SK-N-SH treated with all-trans-retinoic acid at 6 μM for 48 hours (cell line): ENCODE measurements at regions not wholly inside any gene's neighbourhood (a gene's known extent, or its start where the extent isn't known, plus 50 kb on each side); places are given as distances from the start of the nearest gene placed in this dataset.

Experiments
- ATAC-seq: fragments of 200-7000 bp; cut with Tn5 transposase; 3 replicates; pipeline ENCODE4 v1.9.1; 2020; ENCODE audit warnings: mild to moderate bottlenecking, moderate library complexity
- ARNTL ChIP-seq: fragments of 450-650 bp; formaldehyde crosslinking; IDR thresholded peaks from 2 replicates; pipeline ENCODE4 v1.5.0; 2020; ENCODE audit warnings: low read depth, mild to moderate bottlenecking, moderate library complexity, borderline replicate concordance
- BACH2 ChIP-seq: fragments of 250-450 bp; sonication (Bioruptor Pico); IDR thresholded peaks from 2 replicates; pipeline ENCODE4 v1.9.0; 2021; ENCODE audit warnings: mild to moderate bottlenecking, borderline replicate concordance
- CREB5 ChIP-seq: fragments of 250-450 bp; sonication (Bioruptor Pico); IDR thresholded peaks from 2 replicates; pipeline ENCODE4 v1.5.1; 2020; ENCODE audit warnings: low read depth, mild to moderate bottlenecking, moderate library complexity
- CSDC2 ChIP-seq: fragments of 250-450 bp; sonication (Bioruptor Pico); IDR thresholded peaks from 2 replicates; pipeline ENCODE4 v1.5.0; 2020; ENCODE audit warnings: mild to moderate bottlenecking, moderate library complexity
- ESRRG ChIP-seq: fragments of 250-450 bp; sonication (Bioruptor Pico); IDR thresholded peaks from 2 replicates; pipeline ENCODE4 v1.6.1; 2021; ENCODE audit warnings: mild to moderate bottlenecking
- GLIS3 ChIP-seq: fragments of 250-450 bp; sonication (Bioruptor Pico); IDR thresholded peaks from 2 replicates; pipeline ENCODE4 v1.5.0; 2020; ENCODE audit warnings: mild to moderate bottlenecking, moderate library complexity
- ISL1 ChIP-seq: fragments of 250-450 bp; sonication (Bioruptor Pico); IDR thresholded peaks from 2 replicates; pipeline ENCODE4 v2.1.2; 2022; ENCODE audit warnings: mild to moderate bottlenecking, moderate library complexity
- PATZ1 ChIP-seq: fragments of 250-450 bp; sonication (Bioruptor Pico); IDR thresholded peaks from 2 replicates; pipeline ENCODE4 v1.8.0; 2020; ENCODE audit warnings: mild to moderate bottlenecking, moderate library complexity, borderline replicate concordance
- POU6F1 ChIP-seq: fragments of 250-450 bp; sonication (Bioruptor Pico); IDR thresholded peaks from 2 replicates; pipeline ENCODE4 v1.8.0; 2021; ENCODE audit warnings: low read depth, mild to moderate bottlenecking, moderate library complexity, borderline replicate concordance
- PPARA ChIP-seq: fragments of 250-450 bp; sonication (Bioruptor Pico); IDR thresholded peaks from 2 replicates; pipeline ENCODE4 v1.5.0; 2020; ENCODE audit warnings: mild to moderate bottlenecking, borderline replicate concordance
- SNAI2 ChIP-seq: fragments of 250-450 bp; sonication (Bioruptor Pico); IDR thresholded peaks from 2 replicates; pipeline ENCODE4 v1.5.0; 2020; ENCODE audit warnings: mild to moderate bottlenecking, moderate library complexity
- TCF4 ChIP-seq: fragments of 250-450 bp; sonication (Bioruptor Pico); IDR thresholded peaks from 2 replicates; pipeline ENCODE4 v1.8.0; 2021; ENCODE audit warnings: mild to moderate bottlenecking, moderate library complexity, borderline replicate concordance
- TOX ChIP-seq: fragments of 250-450 bp; sonication (Bioruptor Pico); IDR thresholded peaks from 2 replicates; pipeline ENCODE4 v1.8.0; 2021; ENCODE audit warnings: mild to moderate bottlenecking, moderate library complexity, borderline replicate concordance
- TSHZ2 ChIP-seq: fragments of 250-450 bp; sonication (Bioruptor Pico); IDR thresholded peaks from 2 replicates; pipeline ENCODE4 v1.5.0; 2020; ENCODE audit warnings: mild to moderate bottlenecking, moderate library complexity
- ZFP3 ChIP-seq: fragments of 250-450 bp; sonication (Bioruptor Pico); IDR thresholded peaks from 2 replicates; pipeline ENCODE4 v1.5.0; 2020; ENCODE audit warnings: mild to moderate bottlenecking, moderate library complexity
- ZFP30 ChIP-seq: fragments of 450-650 bp; formaldehyde crosslinking; IDR thresholded peaks from 2 replicates; pipeline ENCODE4 v1.5.0; 2022; ENCODE audit warnings: mild to moderate bottlenecking, moderate library complexity
- ZNF565 ChIP-seq: fragments of 450-650 bp; formaldehyde crosslinking; conservative IDR thresholded peaks from 2 replicates; pipeline ENCODE4 v1.5.0; 2020; ENCODE audit warnings: low read depth, mild to moderate bottlenecking, moderate library complexity
- ZNF8 ChIP-seq: fragments of 450-650 bp; formaldehyde crosslinking; IDR thresholded peaks from 2 replicates; pipeline ENCODE4 v1.5.0; 2020; ENCODE audit warnings: mild to moderate bottlenecking, moderate library complexity

GRCh38 chr7:131174391-131174790 lies 153.3 kb upstream of the MKLN1 start (continued):
- TF ChIP-seq CREB5 (CRISPR knock-in tag) (no peak), CSDC2 (CRISPR knock-in tag) (no peak), PATZ1 (no peak), ISL1 (CRISPR knock-in tag) (no peak)
- TF ChIP-seq, all 23 proteins: peak for 0

- TF ChIP-seq SNAI2 (CRISPR knock-in tag) (no peak), ZFP3 (CRISPR knock-in tag) (no peak), ZFP30 (no peak)
These were observed 152.8 kb upstream of the MKLN1 start for GRCh38 chr7:131174855-131175254.

GRCh38 chr7:131182446-131183058 lies 145.1 kb upstream of the MKLN1 start:
- ATAC-seq: peak; percentile 54; the same call in 2 of the 3 replicates
- TF ChIP-seq TCF4 (CRISPR knock-in tag) (no peak), PATZ1 (no peak), ZFP3 (CRISPR knock-in tag) (no peak), ESRRG (CRISPR knock-in tag) (no peak), CSDC2 (CRISPR knock-in tag) (no peak), ISL1 (CRISPR knock-in tag) (no peak), ZFP30 (no peak), ZNF8 (CRISPR knock-in tag) (no peak), PPARA (no peak), ZNF565 (CRISPR knock-in tag) (no peak), TSHZ2 (CRISPR knock-in tag) (no peak), ARNTL (CRISPR knock-in tag) (no peak), CREB5 (CRISPR knock-in tag) (no peak), POU6F1 (CRISPR knock-in tag) (no peak), BACH2 (CRISPR knock-in tag) (no peak), TOX (no peak), GLIS3 (CRISPR knock-in tag) (no peak)
- TF ChIP-seq, all 23 proteins: peak for 0

More at GRCh38 chr7:131174855-131175254, 152.8 kb upstream of the MKLN1 start:
- no peak for ATAC-seq
